ENCODE measurements at regions not wholly inside any gene's neighbourhood (a gene's known extent, or its start where the extent isn't known, plus 50 kb on each side); places are given as distances from the start of the nearest gene placed in this dataset.
"Not testable (repeated sequence)": the region's sequence is repeated elsewhere in the genome, so short reads cannot be mapped to it uniquely, and the experiment has no call there.

- H3K36me3 ChIP-seq (ENCODE audit: control insufficient read depth, insufficient read depth, low read length) = no peaks in the 10 kb centered on the region
- H3K27ac Mint-ChIP-seq = peak overlapping the region in 1 of 3 donors; percentile 47
- H3K36me3 Mint-ChIP-seq = no peaks in the 10 kb centered on the region
- H3K9me3 ChIP-seq (ENCODE audit: control insufficient read depth in 2 of 2, low read length in 2 of 2) = no peaks in the 10 kb centered on the region
- H3K4me1 ChIP-seq (ENCODE audit: control insufficient read depth, insufficient read depth, low read length, poor library complexity, severe bottlenecking) = no peaks in the 10 kb centered on the region
- H3K4me3 ChIP-seq (ENCODE audit: low read depth, low read length) = no peak overlapping the region
- no peaks in the 10 kb centered on the region for H3K27me3 ChIP-seq (ENCODE audit: control insufficient read depth, insufficient read depth, low read length)
- peaks cover 0 to 3% (median 0%) of the 10 kb centered on the region in 7 donors for H3K9me3 Mint-ChIP-seq
- H3K27me3 Mint-ChIP-seq = no peaks in the 10 kb centered on the region
- H3K4me1 Mint-ChIP-seq = peaks cover 0 to 4% (median 0%) of the 10 kb centered on the region in 4 donors
- no peak overlapping the region for H3K4me3 Mint-ChIP-seq
- H3K27ac ChIP-seq (ENCODE audit: insufficient read depth, low read length, poor library complexity, severe bottlenecking) = no peak overlapping the region
- DNase-seq (no peak), ATAC-seq (ENCODE audit: low read depth in 2 of 2) (no peak)
These were observed 134.4 kb upstream of the TMEM170B start for GRCh38 chr6:11403035-11403601.

GRCh38 chr6:11402581-11402980 lies 135.0 kb upstream of the TMEM170B start:
- H3K36me3 Mint-ChIP-seq; H3K27ac ChIP-seq (ENCODE audit: insufficient read depth, low read length, poor library complexity, severe bottlenecking); H3K4me3 Mint-ChIP-seq; H3K27ac Mint-ChIP-seq; H3K4me3 ChIP-seq (ENCODE audit: low read depth, low read length); H3K36me3 ChIP-seq (ENCODE audit: control insufficient read depth, insufficient read depth, low read length); H3K4me1 ChIP-seq (ENCODE audit: control insufficient read depth, insufficient read depth, low read length, poor library complexity, severe bottlenecking); DNase-seq; H3K27me3 Mint-ChIP-seq; H3K4me1 Mint-ChIP-seq; H3K9me3 ChIP-seq (ENCODE audit: control insufficient read depth in 2 of 2, low read length in 2 of 2); ATAC-seq (ENCODE audit: low read depth in 2 of 2); H3K27me3 ChIP-seq (ENCODE audit: control insufficient read depth, insufficient read depth, low read length); H3K9me3 Mint-ChIP-seq: not testable (repeated sequence)

- not testable (repeated sequence) for H3K9me3 ChIP-seq (ENCODE audit: control insufficient read depth in 2 of 2, low read length in 2 of 2); H3K27ac ChIP-seq (ENCODE audit: insufficient read depth, low read length, poor library complexity, severe bottlenecking); H3K36me3 ChIP-seq (ENCODE audit: control insufficient read depth, insufficient read depth, low read length); H3K27me3 ChIP-seq (ENCODE audit: control insufficient read depth, insufficient read depth, low read length); H3K36me3 Mint-ChIP-seq; H3K4me3 Mint-ChIP-seq; H3K4me3 ChIP-seq (ENCODE audit: low read depth, low read length); H3K9me3 Mint-ChIP-seq; H3K4me1 Mint-ChIP-seq; ATAC-seq (ENCODE audit: low read depth in 2 of 2); DNase-seq; H3K4me1 ChIP-seq (ENCODE audit: control insufficient read depth, insufficient read depth, low read length, poor library complexity, severe bottlenecking); H3K27me3 Mint-ChIP-seq; H3K27ac Mint-ChIP-seq
These were observed 135.6 kb upstream of the TMEM170B start for GRCh38 chr6:11401954-11402353.

- Mint-ChIP-seq H3K4me1 (peaks cover 0 to 3% (median 0%) of the 10 kb centered on the region in 4 donors), H3K9me3 (peaks cover 0 to 9% (median 0%) of the 10 kb centered on the region in 7 donors), H3K27me3 (peaks cover 10% of the 10 kb centered on the region), H3K27ac (no peak overlapping the region), H3K36me3 (no peaks in the 10 kb centered on the region), H3K4me3 (no peak overlapping the region)
- ATAC-seq (ENCODE audit: low read depth in 2 of 2) (no peak), DNase-seq (no peak)
- H3K36me3 ChIP-seq (ENCODE audit: control insufficient read depth, insufficient read depth, low read length) = no peaks in the 10 kb centered on the region
- H3K4me1 ChIP-seq (ENCODE audit: control insufficient read depth, insufficient read depth, low read length, poor library complexity, severe bottlenecking) = no peaks in the 10 kb centered on the region
- no peak overlapping the region for H3K4me3 ChIP-seq (ENCODE audit: low read depth, low read length)
- no peaks in the 10 kb centered on the region for H3K27me3 ChIP-seq (ENCODE audit: control insufficient read depth, insufficient read depth, low read length)
- H3K27ac ChIP-seq (ENCODE audit: insufficient read depth, low read length, poor library complexity, severe bottlenecking) = no peak overlapping the region
- H3K9me3 ChIP-seq (ENCODE audit: control insufficient read depth in 2 of 2, low read length in 2 of 2) = no peaks in the 10 kb centered on the region
These were observed 138.9 kb upstream of the TMEM170B start for GRCh38 chr6:11398451-11399326.

GRCh38 chr6:11397622-11398450 lies 139.7 kb upstream of the TMEM170B start:
- peak overlapping the region in 1 of 3 donors; percentile 1 for H3K27ac Mint-ChIP-seq
- H3K4me3 Mint-ChIP-seq = no peak overlapping the region
- Histone ChIP-seq H3K27me3 (ENCODE audit: control insufficient read depth, insufficient read depth, low read length) (no peaks in the 10 kb centered on the region), H3K36me3 (ENCODE audit: control insufficient read depth, insufficient read depth, low read length) (no peaks in the 10 kb centered on the region), H3K4me3 (ENCODE audit: low read depth, low read length) (no peak overlapping the region), H3K4me1 (ENCODE audit: control insufficient read depth, insufficient read depth, low read length, poor library complexity, severe bottlenecking) (no peaks in the 10 kb centered on the region), H3K9me3 (ENCODE audit: control insufficient read depth in 2 of 2, low read length in 2 of 2) (no peaks in the 10 kb centered on the region), H3K27ac (ENCODE audit: insufficient read depth, low read length, poor library complexity, severe bottlenecking) (no peak overlapping the region)
- H3K4me1 Mint-ChIP-seq = peaks cover 0 to 3% (median 0%) of the 10 kb centered on the region in 4 donors
- DNase-seq = no peak
- no peak for ATAC-seq (ENCODE audit: low read depth in 2 of 2)
- no peaks in the 10 kb centered on the region for H3K36me3 Mint-ChIP-seq
- H3K9me3 Mint-ChIP-seq = peaks cover 0 to 9% (median 0%) of the 10 kb centered on the region in 7 donors
- peaks cover 10% of the 10 kb centered on the region for H3K27me3 Mint-ChIP-seq

- no peaks in the 10 kb centered on the region for H3K36me3 Mint-ChIP-seq
- no peak overlapping the region for H3K4me3 ChIP-seq (ENCODE audit: low read depth, low read length)
- no peak overlapping the region for H3K27ac Mint-ChIP-seq
- no peaks in the 10 kb centered on the region for H3K9me3 ChIP-seq (ENCODE audit: control insufficient read depth in 2 of 2, low read length in 2 of 2)
- H3K4me1 ChIP-seq (ENCODE audit: control insufficient read depth, insufficient read depth, low read length, poor library complexity, severe bottlenecking) = no peaks in the 10 kb centered on the region
- H3K4me3 Mint-ChIP-seq = no peak overlapping the region
- H3K36me3 ChIP-seq (ENCODE audit: control insufficient read depth, insufficient read depth, low read length) = no peaks in the 10 kb centered on the region
- no peak overlapping the region for H3K27ac ChIP-seq (ENCODE audit: insufficient read depth, low read length, poor library complexity, severe bottlenecking)
- DNase-seq = no peak
- peaks cover 0 to 3% (median 0%) of the 10 kb centered on the region in 4 donors for H3K4me1 Mint-ChIP-seq
- no peaks in the 10 kb centered on the region for H3K27me3 ChIP-seq (ENCODE audit: control insufficient read depth, insufficient read depth, low read length)
- peaks cover 10% of the 10 kb centered on the region for H3K27me3 Mint-ChIP-seq
- ATAC-seq (ENCODE audit: low read depth in 2 of 2) = no peak
- peaks cover 0 to 9% (median 2%) of the 10 kb centered on the region in 7 donors for H3K9me3 Mint-ChIP-seq
These were observed 140.7 kb upstream of the TMEM170B start for GRCh38 chr6:11396860-11397259.

- H3K9me3 Mint-ChIP-seq = peaks cover 0 to 9% (median 1%) of the 10 kb centered on the region in 7 donors
- no peaks in the 10 kb centered on the region for H3K27me3 ChIP-seq (ENCODE audit: control insufficient read depth, insufficient read depth, low read length)
- no peaks in the 10 kb centered on the region for H3K9me3 ChIP-seq (ENCODE audit: control insufficient read depth in 2 of 2, low read length in 2 of 2)
- no peak overlapping the region for H3K4me3 Mint-ChIP-seq
- no peak for DNase-seq
- peaks cover 0 to 3% (median 0%) of the 10 kb centered on the region in 4 donors for H3K4me1 Mint-ChIP-seq
- H3K36me3 ChIP-seq (ENCODE audit: control insufficient read depth, insufficient read depth, low read length) = no peaks in the 10 kb centered on the region
- ATAC-seq (ENCODE audit: low read depth in 2 of 2) = no peak
- peaks cover 15% of the 10 kb centered on the region for H3K27me3 Mint-ChIP-seq
- no peaks in the 10 kb centered on the region for H3K36me3 Mint-ChIP-seq
- no peak overlapping the region for H3K27ac Mint-ChIP-seq
- no peak overlapping the region for H3K27ac ChIP-seq (ENCODE audit: insufficient read depth, low read length, poor library complexity, severe bottlenecking)
- H3K4me3 ChIP-seq (ENCODE audit: low read depth, low read length) = no peak overlapping the region
- no peaks in the 10 kb centered on the region for H3K4me1 ChIP-seq (ENCODE audit: control insufficient read depth, insufficient read depth, low read length, poor library complexity, severe bottlenecking)
These were observed 143.6 kb upstream of the TMEM170B start for GRCh38 chr6:11393713-11394627.

Data from CD4-positive, CD25-positive, alpha-beta regulatory T cell (primary cell).